Stimulated activated memory B cell treated with anti-CD40 and anti-IgM and Interleukin-4, amounts not matched to agents 10 μg/mL and 1 μg/mL and 100 μg/mL, for 72 hours (primary cell): ENCODE measurements at regions not wholly inside any gene's neighbourhood (a gene's known extent, or its start where the extent isn't known, plus 50 kb on each side); places are given as distances from the start of the nearest gene placed in this dataset.

Experiments
- ATAC-seq: fragments of 150-1000 bp; cut with Tn5 transposase; 2 replicates; pipeline ENCODE4 v1.10.0; 2021
- H3K27ac Mint-ChIP-seq: one replicate; pipeline ENCODE4 v1.8.0; 2022; ENCODE audit warnings: mild to moderate bottlenecking, mixed read lengths
- H3K27me3 Mint-ChIP-seq: one replicate; pipeline ENCODE4 v1.8.0; 2022; ENCODE audit warnings: mixed read lengths
- H3K36me3 Mint-ChIP-seq: one replicate; pipeline ENCODE4 v1.8.0; 2022; ENCODE audit warnings: mixed read lengths
- H3K4me1 Mint-ChIP-seq: one replicate; pipeline ENCODE4 v1.8.0; 2022; ENCODE audit warnings: mixed read lengths
- H3K4me3 Mint-ChIP-seq: one replicate; pipeline ENCODE4 v1.8.0; 2022; ENCODE audit warnings: mild to moderate bottlenecking, moderate library complexity, mixed read lengths
- H3K9me3 Mint-ChIP-seq: one replicate; pipeline ENCODE4 v1.8.0; 2022; ENCODE audit warnings: mixed read lengths

- H3K27me3 Mint-ChIP-seq: peaks cover 64% of the 10 kb centered on the region
These were observed 59.5 kb upstream of the SLC6A11 start for GRCh38 chr3:10756546-10756945.

GRCh38 chr3:10757021-10757820 lies 58.8 kb upstream of the SLC6A11 start:
- H3K36me3 Mint-ChIP-seq: no peaks in the 10 kb centered on the region
- no peaks in the 10 kb centered on the region for H3K4me1 Mint-ChIP-seq
- H3K27ac Mint-ChIP-seq: no peak overlapping the region
- peaks cover 68% of the 10 kb centered on the region for H3K27me3 Mint-ChIP-seq
- H3K9me3 Mint-ChIP-seq: no peaks in the 10 kb centered on the region
- no peak overlapping the region for H3K4me3 Mint-ChIP-seq
- peak; percentile 32 for ATAC-seq

More at GRCh38 chr3:10756546-10756945, 59.5 kb upstream of the SLC6A11 start:
- H3K4me1 Mint-ChIP-seq: no peaks in the 10 kb centered on the region
- no peaks in the 10 kb centered on the region for H3K36me3 Mint-ChIP-seq
- no peaks in the 10 kb centered on the region for H3K9me3 Mint-ChIP-seq
- no peak for ATAC-seq
- H3K4me3 Mint-ChIP-seq: no peak overlapping the region
- no peak overlapping the region for H3K27ac Mint-ChIP-seq

DNA sequence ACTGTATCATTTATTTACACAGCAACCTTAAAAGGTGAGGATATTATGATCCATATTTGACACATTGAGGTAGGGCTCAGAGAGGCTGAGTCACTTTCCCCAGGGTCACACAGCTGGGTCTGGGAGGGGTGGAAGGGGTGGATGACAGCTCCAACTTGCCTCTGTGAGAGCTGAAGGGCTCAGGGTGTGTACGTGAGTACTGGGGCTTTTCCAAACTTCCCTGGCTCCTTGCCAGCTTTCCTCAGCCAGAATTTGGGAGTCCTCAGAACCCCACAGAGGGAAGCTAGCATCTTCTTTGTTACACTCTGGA lies 58.3 kb upstream of the SLC6A11 start:
- H3K27me3 Mint-ChIP-seq: peaks cover 66% of the 10 kb centered on the region
- ATAC-seq: no peak
- no peaks in the 10 kb centered on the region for H3K36me3 Mint-ChIP-seq
- H3K4me3 Mint-ChIP-seq: no peak overlapping the region
- H3K4me1 Mint-ChIP-seq: no peaks in the 10 kb centered on the region
- no peak overlapping the region for H3K27ac Mint-ChIP-seq
- no peaks in the 10 kb centered on the region for H3K9me3 Mint-ChIP-seq

DNA sequence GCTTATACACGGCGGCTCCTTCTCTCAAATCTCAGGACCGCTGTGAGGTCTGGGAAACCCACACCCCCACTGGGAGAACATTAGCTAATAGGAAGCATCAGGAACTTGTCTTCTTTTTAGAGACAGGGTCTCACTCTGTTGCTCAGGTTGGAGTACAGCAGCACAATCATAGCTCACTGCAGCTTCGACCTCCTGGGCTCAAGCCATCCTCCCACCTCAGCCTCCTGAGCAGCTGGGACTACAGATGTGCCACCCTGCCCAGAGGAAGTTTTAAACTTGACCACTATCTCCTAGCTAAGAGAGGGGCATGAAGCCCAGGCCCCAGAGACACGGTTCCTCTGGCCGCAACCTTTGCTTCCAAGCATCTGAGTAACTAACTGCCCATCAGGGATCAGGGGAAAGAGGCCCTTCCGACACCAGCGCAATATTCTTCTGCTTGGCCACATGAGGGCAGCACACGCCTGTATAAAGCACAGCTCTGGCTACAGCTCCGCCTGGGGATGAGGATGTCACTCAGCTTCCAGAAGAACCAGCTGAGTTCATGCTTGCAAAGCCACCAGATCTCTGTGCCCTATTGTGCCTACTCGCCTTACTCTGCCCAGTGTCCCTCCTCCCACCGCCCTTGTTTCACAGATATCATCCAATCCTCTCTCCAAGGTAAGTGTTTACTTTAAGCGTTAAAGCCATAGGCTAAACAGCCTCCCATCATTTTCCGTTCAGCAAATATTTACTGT lies 57.6 kb upstream of the SLC6A11 start:
- Mint-ChIP-seq H3K27me3 (peaks cover 66% of the 10 kb centered on the region), H3K9me3 (no peaks in the 10 kb centered on the region), H3K4me3 (no peak overlapping the region), H3K4me1 (no peaks in the 10 kb centered on the region), H3K27ac (no peak overlapping the region), H3K36me3 (no peaks in the 10 kb centered on the region)
- peak; percentile 76 for ATAC-seq

DNA sequence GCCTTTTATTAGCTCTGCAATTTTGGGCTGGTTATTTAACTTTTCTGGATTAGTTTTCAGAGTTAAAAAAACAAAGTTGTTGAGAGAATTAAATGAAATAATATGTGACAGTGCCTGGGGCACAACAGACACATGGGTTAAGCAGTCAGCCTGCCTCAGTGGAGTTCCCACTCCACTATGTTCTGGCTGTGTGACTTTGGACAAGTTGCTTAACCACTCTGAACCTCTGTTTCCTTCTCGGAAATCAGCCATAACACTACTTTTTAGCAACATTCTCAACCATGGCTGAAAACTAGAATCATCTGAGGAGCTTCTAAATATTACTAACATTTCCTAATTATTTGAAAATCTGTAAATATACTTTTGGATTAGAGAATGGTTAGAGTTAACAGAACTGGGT lies 56.5 kb upstream of the SLC6A11 start:
- ATAC-seq: no peak
- Mint-ChIP-seq H3K36me3 (no peaks in the 10 kb centered on the region), H3K4me3 (no peak overlapping the region), H3K4me1 (no peaks in the 10 kb centered on the region), H3K27me3 (peaks cover 65% of the 10 kb centered on the region), H3K9me3 (no peaks in the 10 kb centered on the region), H3K27ac (no peak overlapping the region)

- H3K27me3 Mint-ChIP-seq: peaks cover 59% of the 10 kb centered on the region
These were observed 55.8 kb upstream of the SLC6A11 start for GRCh38 chr3:10760199-10760598.

GRCh38 chr3:10761583-10761982 lies 54.4 kb upstream of the SLC6A11 start:
- ATAC-seq: no peak
- peaks cover 59% of the 10 kb centered on the region for H3K27me3 Mint-ChIP-seq
- no peak overlapping the region for H3K4me3 Mint-ChIP-seq
- no peak overlapping the region for H3K27ac Mint-ChIP-seq
- no peaks in the 10 kb centered on the region for H3K9me3 Mint-ChIP-seq
- H3K4me1 Mint-ChIP-seq: no peaks in the 10 kb centered on the region
- no peaks in the 10 kb centered on the region for H3K36me3 Mint-ChIP-seq

More at GRCh38 chr3:10760199-10760598, 55.8 kb upstream of the SLC6A11 start:
- ATAC-seq: no peak
- H3K36me3 Mint-ChIP-seq: no peaks in the 10 kb centered on the region
- no peak overlapping the region for H3K4me3 Mint-ChIP-seq
- H3K4me1 Mint-ChIP-seq: no peaks in the 10 kb centered on the region
- H3K9me3 Mint-ChIP-seq: no peaks in the 10 kb centered on the region
- H3K27ac Mint-ChIP-seq: no peak overlapping the region

GRCh38 chr3:10762116-10762515 lies 53.9 kb upstream of the SLC6A11 start:
- Mint-ChIP-seq H3K4me1 (no peaks in the 10 kb centered on the region), H3K36me3 (no peaks in the 10 kb centered on the region), H3K27me3 (peaks cover 56% of the 10 kb centered on the region), H3K9me3 (no peaks in the 10 kb centered on the region), H3K4me3 (no peak overlapping the region), H3K27ac (no peak overlapping the region)
- no peak for ATAC-seq

- no peaks in the 10 kb centered on the region for H3K9me3 Mint-ChIP-seq
- no peaks in the 10 kb centered on the region for H3K36me3 Mint-ChIP-seq
- H3K27me3 Mint-ChIP-seq: peaks cover 50% of the 10 kb centered on the region
- no peak overlapping the region for H3K27ac Mint-ChIP-seq
- H3K4me3 Mint-ChIP-seq: no peak overlapping the region
- ATAC-seq: no peak
- H3K4me1 Mint-ChIP-seq: no peaks in the 10 kb centered on the region
These were observed 53.3 kb upstream of the SLC6A11 start for GRCh38 chr3:10762611-10763247.

GRCh38 chr3:10763248-10763620 lies 52.8 kb upstream of the SLC6A11 start:
- no peak overlapping the region for H3K27ac Mint-ChIP-seq
- H3K4me1 Mint-ChIP-seq: no peaks in the 10 kb centered on the region
- no peak for ATAC-seq
- H3K4me3 Mint-ChIP-seq: no peak overlapping the region
- H3K9me3 Mint-ChIP-seq: no peaks in the 10 kb centered on the region
- peaks cover 45% of the 10 kb centered on the region for H3K27me3 Mint-ChIP-seq
- H3K36me3 Mint-ChIP-seq: no peaks in the 10 kb centered on the region

DNA sequence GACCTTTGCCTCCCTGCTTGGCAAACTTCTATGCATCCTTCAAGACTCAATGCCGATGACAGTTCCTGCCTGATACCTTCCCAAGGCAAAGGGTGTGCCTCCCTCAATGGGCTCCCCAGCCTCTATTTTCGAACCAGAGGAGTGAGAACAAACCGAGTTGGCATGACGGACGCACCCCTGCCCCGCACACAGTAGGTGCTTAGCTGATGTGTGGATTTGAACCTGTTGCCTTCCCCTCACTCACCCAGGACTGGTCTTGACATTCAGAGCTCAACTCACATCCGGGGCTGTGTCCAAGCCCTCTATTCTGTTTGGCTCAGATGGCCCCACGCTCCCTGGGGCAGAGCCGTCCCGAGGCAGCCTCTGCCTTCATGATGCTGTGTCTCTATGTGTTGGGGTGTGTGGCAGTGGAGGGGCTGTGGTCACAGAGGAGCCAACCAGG lies 52.2 kb upstream of the SLC6A11 start:
- Mint-ChIP-seq H3K4me3 (no peak overlapping the region), H3K27ac (no peak overlapping the region), H3K36me3 (no peaks in the 10 kb centered on the region), H3K9me3 (no peaks in the 10 kb centered on the region), H3K4me1 (no peaks in the 10 kb centered on the region), H3K27me3 (peaks cover 39% of the 10 kb centered on the region)
- ATAC-seq: no peak

DNA sequence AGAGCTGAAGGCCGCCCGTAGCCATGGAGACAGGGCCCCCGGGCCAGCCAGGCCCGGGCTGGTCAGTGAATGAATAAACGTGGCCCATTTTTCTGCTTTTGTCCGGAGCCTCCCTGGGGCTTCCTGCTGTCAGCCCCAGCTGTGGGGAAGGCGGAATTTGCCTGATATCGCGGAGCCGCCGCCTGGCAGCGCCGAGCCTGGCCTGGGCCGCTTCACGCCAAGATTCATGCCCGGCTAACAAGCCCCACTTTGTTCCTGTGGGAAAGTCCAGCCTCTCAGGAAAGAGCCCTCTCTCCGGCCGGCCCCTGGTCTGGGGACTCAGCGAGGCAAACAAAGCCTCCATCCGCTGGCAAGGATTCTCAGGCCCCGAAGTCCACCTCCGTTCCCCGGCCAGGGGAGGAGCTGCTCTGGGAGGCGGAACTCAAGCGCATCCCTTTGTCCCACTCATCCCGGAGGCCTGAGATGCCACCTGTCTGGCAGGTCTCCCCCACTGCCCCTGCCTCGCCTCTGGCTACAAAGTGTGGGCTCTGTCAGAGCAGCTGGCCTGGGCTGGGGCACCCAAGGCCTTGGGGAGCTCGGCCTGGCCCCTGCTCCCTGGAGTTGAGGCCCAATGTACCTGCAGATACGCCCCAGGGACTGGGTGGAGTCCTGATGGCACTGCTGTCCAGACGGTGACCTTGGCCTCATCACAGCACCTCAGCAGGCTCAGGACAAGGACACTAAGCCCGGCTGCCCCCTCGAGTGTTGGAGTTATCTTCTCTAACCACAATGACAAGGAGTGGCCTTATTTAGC lies 51.6 kb upstream of the SLC6A11 start:
- H3K4me1 Mint-ChIP-seq: no peaks in the 10 kb centered on the region
- H3K36me3 Mint-ChIP-seq: no peaks in the 10 kb centered on the region
- ATAC-seq: peak; percentile 17
- no peaks in the 10 kb centered on the region for H3K9me3 Mint-ChIP-seq
- no peak overlapping the region for H3K4me3 Mint-ChIP-seq
- no peak overlapping the region for H3K27ac Mint-ChIP-seq
- H3K27me3 Mint-ChIP-seq: peaks cover 41% of the 10 kb centered on the region

- Mint-ChIP-seq H3K27me3 (peaks cover 52% of the 10 kb centered on the region), H3K4me3 (no peak overlapping the region), H3K9me3 (no peaks in the 10 kb centered on the region), H3K36me3 (no peaks in the 10 kb centered on the region), H3K4me1 (no peaks in the 10 kb centered on the region), H3K27ac (no peak overlapping the region)
- no peak for ATAC-seq
These were observed 49.9 kb upstream of the SLC6A11 start for GRCh38 chr3:10766049-10766705.
